Bronchial epithelial cell (primary cell): ENCODE measurements at regions not wholly inside any gene's neighbourhood (a gene's known extent, or its start where the extent isn't known, plus 50 kb on each side); places are given as distances from the start of the nearest gene placed in this dataset.

Experiments
- DNase-seq: peaks from one replicate; pipeline ENCODE4 v3.0.0-alpha.2; 2010; ENCODE audit warnings: low read depth
- FAIRE-seq: peaks from 2 replicates; lab custom pipeline; 2011; peaks lifted over from hg19 to GRCh38; lab: Jason Lieb, UNC
- H3K27me3 ChIP-seq: 2 replicates; pipeline ENCODE4 v1.5.1; 2011; ENCODE audit warnings: low read length; ENCODE audit not compliant: control insufficient read depth, insufficient read depth
- H3K36me3 ChIP-seq: 2 replicates; pipeline ENCODE4 v1.5.1; 2011; ENCODE audit warnings: low read length; ENCODE audit not compliant: control insufficient read depth, insufficient read depth
- H3K4me3 ChIP-seq: 2 replicates; pipeline ENCODE4 v1.5.1; 2011; ENCODE audit warnings: mild to moderate bottlenecking, low read depth, low read length, control low read depth
- TF ChIP-seq, protein P1 (sequence below): IDR thresholded peaks from 2 replicates; pipeline ENCODE4 v1.5.1; 2011; ENCODE audit warnings: mild to moderate bottlenecking, moderate library complexity, low read length, control low read depth, inconsistent platforms; ENCODE audit not compliant: insufficient read depth, severe bottlenecking

DNA sequence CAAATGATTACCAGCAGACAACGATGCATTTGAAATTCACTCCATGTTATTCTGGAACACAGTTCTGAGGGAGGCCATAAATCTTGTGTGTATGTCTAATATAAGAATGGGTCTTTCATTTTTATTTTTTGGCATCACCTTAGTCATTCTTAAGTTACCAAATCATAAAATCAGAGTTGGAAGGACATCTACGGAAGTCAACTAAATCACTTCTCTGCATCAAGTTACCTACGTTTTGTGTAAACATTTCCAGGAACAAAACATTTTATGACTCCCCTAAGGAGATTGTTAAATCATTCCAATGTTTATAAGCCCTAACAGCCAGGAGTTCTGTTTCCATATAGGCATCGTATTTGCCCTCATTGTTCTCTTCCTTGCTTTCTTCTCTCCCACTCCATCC lies 378.2 kb downstream of the FAM170A start:
- Histone ChIP-seq H3K36me3 (no peaks in the 10 kb centered on the region), H3K4me3 (no peak overlapping the region), H3K27me3 (no peaks in the 10 kb centered on the region)
- TF ChIP-seq, protein P1, sequence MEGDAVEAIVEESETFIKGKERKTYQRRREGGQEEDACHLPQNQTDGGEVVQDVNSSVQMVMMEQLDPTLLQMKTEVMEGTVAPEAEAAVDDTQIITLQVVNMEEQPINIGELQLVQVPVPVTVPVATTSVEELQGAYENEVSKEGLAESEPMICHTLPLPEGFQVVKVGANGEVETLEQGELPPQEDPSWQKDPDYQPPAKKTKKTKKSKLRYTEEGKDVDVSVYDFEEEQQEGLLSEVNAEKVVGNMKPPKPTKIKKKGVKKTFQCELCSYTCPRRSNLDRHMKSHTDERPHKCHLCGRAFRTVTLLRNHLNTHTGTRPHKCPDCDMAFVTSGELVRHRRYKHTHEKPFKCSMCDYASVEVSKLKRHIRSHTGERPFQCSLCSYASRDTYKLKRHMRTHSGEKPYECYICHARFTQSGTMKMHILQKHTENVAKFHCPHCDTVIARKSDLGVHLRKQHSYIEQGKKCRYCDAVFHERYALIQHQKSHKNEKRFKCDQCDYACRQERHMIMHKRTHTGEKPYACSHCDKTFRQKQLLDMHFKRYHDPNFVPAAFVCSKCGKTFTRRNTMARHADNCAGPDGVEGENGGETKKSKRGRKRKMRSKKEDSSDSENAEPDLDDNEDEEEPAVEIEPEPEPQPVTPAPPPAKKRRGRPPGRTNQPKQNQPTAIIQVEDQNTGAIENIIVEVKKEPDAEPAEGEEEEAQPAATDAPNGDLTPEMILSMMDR = no peak
- no peak for DNase-seq
- no peak for FAIRE-seq

DNA sequence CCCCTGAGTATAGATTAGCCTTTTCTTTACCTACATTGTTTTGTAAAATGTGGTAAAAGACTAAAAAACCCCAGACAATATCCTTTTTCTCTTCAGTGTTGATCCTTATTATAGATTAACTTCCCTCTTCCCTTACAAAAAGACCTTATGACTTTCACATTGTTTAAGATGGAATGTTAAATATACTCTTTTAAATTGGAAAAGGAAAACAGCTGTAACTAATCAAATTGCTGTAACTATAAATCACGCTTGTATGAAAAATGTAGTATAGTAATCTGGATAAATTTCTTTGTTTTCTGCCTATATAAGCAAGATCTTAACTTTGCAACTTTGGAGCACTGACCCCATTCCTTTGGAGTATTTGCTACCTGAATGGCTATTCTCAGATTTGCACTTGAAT lies 383.1 kb downstream of the FAM170A start:
- Histone ChIP-seq H3K36me3 (no peaks in the 10 kb centered on the region), H3K4me3 (no peak overlapping the region), H3K27me3 (no peaks in the 10 kb centered on the region)
- TF ChIP-seq, protein P1 = no peak
- no peak for DNase-seq
- no peak for FAIRE-seq

GRCh38 chr5:120014535-120014934 lies 385.2 kb downstream of the FAM170A start:
- H3K36me3 ChIP-seq = no peaks in the 10 kb centered on the region
- DNase-seq (no peak), FAIRE-seq (no peak)
- TF ChIP-seq, protein P1 = no peak
- H3K27me3 ChIP-seq = no peaks in the 10 kb centered on the region
- no peak overlapping the region for H3K4me3 ChIP-seq

DNA sequence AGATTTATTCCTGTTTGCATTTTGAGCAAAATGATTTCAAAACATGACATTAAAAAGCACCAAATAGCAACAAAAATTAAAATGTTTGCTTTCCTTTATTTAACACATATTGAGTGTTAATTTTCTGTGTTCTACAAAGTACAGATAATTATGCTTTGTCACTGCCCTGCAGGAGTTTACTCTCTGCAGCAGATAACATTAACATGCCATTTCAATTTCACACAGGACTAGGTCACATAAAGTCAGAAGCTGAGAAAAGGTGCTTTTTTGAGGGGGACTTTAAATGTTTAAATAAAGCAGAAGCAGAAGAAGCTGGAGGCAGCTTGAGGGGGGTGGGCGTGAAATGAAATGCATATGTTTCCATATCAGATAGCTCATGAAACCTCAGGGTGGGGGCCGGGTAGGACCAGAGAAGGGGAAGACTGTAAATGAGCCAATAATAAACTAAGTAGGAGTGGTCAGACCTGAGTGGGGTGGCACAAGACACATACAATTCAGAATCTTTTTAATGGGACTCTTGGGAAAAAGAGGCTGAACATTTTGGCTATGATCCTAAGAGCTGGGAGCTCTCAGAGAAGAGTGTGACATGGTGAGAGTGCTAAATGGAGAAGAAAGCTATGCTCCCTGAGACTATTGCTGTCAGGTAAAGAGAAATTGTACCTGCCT lies 387.5 kb downstream of the FAM170A start:
- Histone ChIP-seq H3K27me3 (no peaks in the 10 kb centered on the region), H3K4me3 (no peak overlapping the region), H3K36me3 (no peaks in the 10 kb centered on the region)
- TF ChIP-seq, protein P1 = no peak
- no peak for FAIRE-seq
- no peak for DNase-seq

DNA sequence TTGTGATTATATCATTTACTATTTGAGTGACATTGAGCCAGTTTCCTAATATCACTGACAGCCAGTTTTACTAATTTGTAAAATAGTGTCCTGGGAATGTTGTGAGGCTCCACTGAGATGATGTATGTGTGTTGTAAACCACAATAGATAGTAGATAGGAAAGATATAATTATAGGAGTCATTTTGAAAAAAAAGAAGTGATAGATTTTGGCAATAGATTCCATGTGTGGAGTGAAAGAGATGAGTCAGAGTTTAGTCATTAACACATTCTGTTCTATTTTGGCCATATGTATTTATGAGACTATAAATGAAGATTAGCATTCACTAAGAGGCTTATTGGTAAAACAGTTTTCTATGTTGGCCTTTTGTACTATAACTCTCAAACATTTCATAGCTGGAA lies 388.2 kb downstream of the FAM170A start:
- Histone ChIP-seq H3K36me3 (no peaks in the 10 kb centered on the region), H3K4me3 (no peak overlapping the region), H3K27me3 (no peaks in the 10 kb centered on the region)
- TF ChIP-seq, protein P1 = no peak
- DNase-seq (peak; percentile 63), FAIRE-seq (no peak)

- Histone ChIP-seq H3K4me3 (no peak overlapping the region), H3K27me3 (no peaks in the 10 kb centered on the region), H3K36me3 (no peaks in the 10 kb centered on the region)
- FAIRE-seq = no peak
- no peak for DNase-seq
- TF ChIP-seq, protein P1 = no peak
Measured at GRCh38 chr5:120035181-120035580, 405.8 kb downstream of the FAM170A start.
